Testis (tissue), 2 donors: ENCODE measurements at regions not wholly inside any gene's neighbourhood (a gene's known extent, or its start where the extent isn't known, plus 50 kb on each side); places are given as distances from the start of the nearest gene placed in this dataset.

Experiments used
- DNase-seq: peaks from one replicate; pipeline ENCODE4 v3.0.0-alpha.2; 2019
- H3K27ac ChIP-seq, 2 donors: fragments of 200-600 bp; sonication (generic); one replicate each; pipeline ENCODE4 v1.5.1; 2019
- H3K27me3 ChIP-seq: fragments of 200-600 bp; sonication (generic); one replicate; pipeline ENCODE4 v1.5.1; 2019
- H3K36me3 ChIP-seq: fragments of 200-600 bp; sonication (generic); one replicate; pipeline ENCODE4 v1.5.1; 2017; ENCODE audit warnings: low read depth; ENCODE audit errors: missing control alignments
- H3K4me1 ChIP-seq: fragments of 200-600 bp; sonication (generic); one replicate; pipeline ENCODE4 v1.5.1; 2019
- H3K4me3 ChIP-seq, 2 donors: fragments of 200-600 bp; sonication (generic); one replicate each; pipeline ENCODE4 v1.5.1; 2017 to 2019
- H3K9me3 ChIP-seq: fragments of 200-600 bp; sonication (generic); one replicate; pipeline ENCODE4 v1.5.1; 2017
- POLR2A ChIP-seq: fragments of 450-650 bp; IDR thresholded peaks from one replicate; pipeline ENCODE4 v1.6.1; 2017; ENCODE audit warnings: antibody characterized with exemption, mild to moderate bottlenecking, moderate library complexity
- WGBS, 2 donors: methylation state at CpG; one replicate each; pipeline ENCODE4 v1.1.5; 2018; 5-methylcytosine and 5-hydroxymethylcytosine counted together
- intact Hi-C: fragments of 100-400 bp; cut with DNase I; formaldehyde crosslinking; loops from one replicate; pipeline ENCODE4 v1.15.1; 2023; ENCODE audit warnings: low total_unique reads
- TF ChIP-seq, protein P1 (sequence below), 3 experiments: fragments of 450-650 bp in 2 of 3; fragments of 200-600 bp in 1 of 3; sonication (generic) in 1 of 3; IDR thresholded peaks; one replicate each; pipeline ENCODE4 v1.5.1; 2016 to 2019; ENCODE audit warnings: antibody characterized with exemption in 3 of 3, mild to moderate bottlenecking in 2 of 3, moderate library complexity in 1 of 3

DNA sequence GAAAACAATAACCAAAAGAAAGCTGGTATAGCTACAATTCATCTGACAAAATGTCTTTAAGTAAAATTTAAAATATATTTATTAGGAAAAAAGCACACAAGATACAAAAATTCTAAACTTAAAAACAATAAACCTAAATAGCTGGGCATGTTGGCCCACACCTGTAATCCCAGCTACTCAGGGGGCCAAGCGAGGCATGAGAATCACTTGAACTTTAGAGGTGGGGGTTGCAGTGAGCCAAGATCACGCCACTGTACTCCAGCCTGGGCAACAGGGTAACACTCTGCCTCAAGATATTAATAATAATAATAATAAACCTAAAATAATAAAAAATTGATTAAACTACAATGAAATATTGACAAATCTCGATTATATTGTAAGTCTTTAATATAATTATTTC, 77.8 kb upstream of the PDK4 start:
- Histone ChIP-seq H3K9me3 (no peaks in the 10 kb centered on the region), H3K27me3 (no peaks in the 10 kb centered on the region), H3K27ac (no peak overlapping the region), H3K4me3 (no peak overlapping the region), H3K4me1 (no peaks in the 10 kb centered on the region), H3K36me3 (no peaks in the 10 kb centered on the region)
- no peak for DNase-seq
- WGBS, 2 donors: 92 to 97% methylated on average over 3 of the region's 3 CpGs
- intact Hi-C loops: no loop called here
- TF ChIP-seq, protein P1, sequence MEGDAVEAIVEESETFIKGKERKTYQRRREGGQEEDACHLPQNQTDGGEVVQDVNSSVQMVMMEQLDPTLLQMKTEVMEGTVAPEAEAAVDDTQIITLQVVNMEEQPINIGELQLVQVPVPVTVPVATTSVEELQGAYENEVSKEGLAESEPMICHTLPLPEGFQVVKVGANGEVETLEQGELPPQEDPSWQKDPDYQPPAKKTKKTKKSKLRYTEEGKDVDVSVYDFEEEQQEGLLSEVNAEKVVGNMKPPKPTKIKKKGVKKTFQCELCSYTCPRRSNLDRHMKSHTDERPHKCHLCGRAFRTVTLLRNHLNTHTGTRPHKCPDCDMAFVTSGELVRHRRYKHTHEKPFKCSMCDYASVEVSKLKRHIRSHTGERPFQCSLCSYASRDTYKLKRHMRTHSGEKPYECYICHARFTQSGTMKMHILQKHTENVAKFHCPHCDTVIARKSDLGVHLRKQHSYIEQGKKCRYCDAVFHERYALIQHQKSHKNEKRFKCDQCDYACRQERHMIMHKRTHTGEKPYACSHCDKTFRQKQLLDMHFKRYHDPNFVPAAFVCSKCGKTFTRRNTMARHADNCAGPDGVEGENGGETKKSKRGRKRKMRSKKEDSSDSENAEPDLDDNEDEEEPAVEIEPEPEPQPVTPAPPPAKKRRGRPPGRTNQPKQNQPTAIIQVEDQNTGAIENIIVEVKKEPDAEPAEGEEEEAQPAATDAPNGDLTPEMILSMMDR (IDR thresholded peaks at IDR 0.05): no peak
- TF ChIP-seq POLR2A: no peak

DNA sequence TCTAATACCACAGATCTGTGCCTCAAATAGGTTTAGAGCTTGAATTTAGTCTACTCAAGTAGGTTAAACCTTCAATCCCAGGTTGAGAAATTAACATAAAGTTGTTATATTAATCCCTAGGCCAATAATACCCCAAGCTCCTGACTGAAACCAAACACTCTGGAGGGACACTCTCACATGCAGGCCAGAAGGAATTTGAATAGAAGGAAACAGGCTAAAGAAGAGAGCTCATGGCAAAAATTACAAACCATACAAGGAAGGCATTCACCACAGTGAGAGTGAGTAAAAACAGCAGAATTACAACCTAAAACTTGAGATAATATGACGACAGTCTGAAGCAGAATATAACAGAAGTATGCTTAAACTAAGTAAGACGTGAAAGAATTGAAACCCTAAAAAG, 76.1 kb upstream of the PDK4 start:
- WGBS, 2 donors: 90 to 91% methylated on average over 2 of the region's 2 CpGs

DNA sequence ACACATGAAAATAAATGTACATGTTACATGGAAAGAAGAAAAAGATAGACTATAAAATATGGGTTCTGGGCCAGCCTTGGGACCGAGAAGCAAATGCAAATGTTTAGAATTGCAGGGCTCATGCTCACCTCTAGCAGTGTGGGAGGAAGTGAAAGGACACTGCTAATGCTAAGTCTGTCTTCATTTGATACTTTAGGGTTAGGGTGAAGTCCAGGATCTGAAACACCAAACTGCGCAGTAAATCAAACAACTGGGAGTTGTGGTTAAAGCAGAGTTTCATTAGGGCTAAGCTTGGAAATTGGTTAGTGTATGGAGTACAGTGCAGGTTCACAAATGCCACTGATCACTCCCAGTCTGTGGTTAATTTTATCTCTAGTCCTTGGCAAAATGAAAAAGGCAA, 73.2 kb upstream of the PDK4 start:
- Histone ChIP-seq H3K27me3 (no peaks in the 10 kb centered on the region), H3K9me3 (no peaks in the 10 kb centered on the region), H3K4me1 (no peaks in the 10 kb centered on the region), H3K36me3 (no peaks in the 10 kb centered on the region), H3K4me3 (no peak overlapping the region), H3K27ac (no peak overlapping the region)
- intact Hi-C loops: no loop called here
- DNase-seq: no peak
- 79 to 84% methylated on average over 2 of the region's 2 CpGs for WGBS, 2 donors
- no peak for TF ChIP-seq POLR2A
- TF ChIP-seq, protein P1 (IDR thresholded peaks at IDR 0.05): no peak

More for the DNA sequence above, 76.1 kb upstream of the PDK4 start:
- Histone ChIP-seq H3K9me3 (no peaks in the 10 kb centered on the region), H3K27me3 (no peaks in the 10 kb centered on the region), H3K4me1 (no peaks in the 10 kb centered on the region), H3K4me3 (no peak overlapping the region), H3K27ac (no peak overlapping the region), H3K36me3 (no peaks in the 10 kb centered on the region)
- intact Hi-C loops: no loop called here
- TF ChIP-seq, protein P1 (IDR thresholded peaks at IDR 0.05): no peak
- TF ChIP-seq POLR2A: no peak
- no peak for DNase-seq

DNA sequence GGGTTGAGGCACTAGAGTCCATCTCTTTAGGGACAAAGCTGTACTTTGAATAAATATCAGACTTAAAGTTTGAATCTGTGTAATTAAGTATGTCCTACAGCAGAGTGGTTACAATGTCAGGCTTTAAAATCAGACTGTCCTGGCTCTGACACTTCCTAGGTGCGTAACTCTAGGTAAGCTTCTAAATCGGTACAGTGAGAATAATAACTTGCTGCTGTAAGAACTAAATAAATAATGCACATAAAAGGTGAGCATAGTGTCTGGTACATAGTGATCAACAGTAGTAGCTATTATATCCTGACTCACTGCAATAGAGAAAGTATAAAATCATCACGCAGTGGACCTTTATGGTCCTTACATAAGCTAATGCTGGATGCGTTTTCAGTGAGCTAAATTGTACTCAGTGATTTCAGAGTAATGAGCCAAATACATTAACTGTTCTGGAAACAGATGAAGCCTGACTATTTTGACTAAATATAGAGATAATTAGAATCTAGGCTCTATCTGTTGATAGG, 72.2 kb upstream of the PDK4 start:
- TF ChIP-seq, protein P1 (IDR thresholded peaks at IDR 0.05): no peak
- TF ChIP-seq POLR2A: no peak
- Histone ChIP-seq H3K4me3 (no peak overlapping the region), H3K27me3 (no peaks in the 10 kb centered on the region), H3K27ac (no peak overlapping the region), H3K36me3 (no peaks in the 10 kb centered on the region), H3K9me3 (no peaks in the 10 kb centered on the region), H3K4me1 (no peaks in the 10 kb centered on the region)
- DNase-seq: no peak
- 83 to 91% methylated on average over 4 of the region's 4 CpGs for WGBS, 2 donors
- intact Hi-C loops: no loop called here

DNA sequence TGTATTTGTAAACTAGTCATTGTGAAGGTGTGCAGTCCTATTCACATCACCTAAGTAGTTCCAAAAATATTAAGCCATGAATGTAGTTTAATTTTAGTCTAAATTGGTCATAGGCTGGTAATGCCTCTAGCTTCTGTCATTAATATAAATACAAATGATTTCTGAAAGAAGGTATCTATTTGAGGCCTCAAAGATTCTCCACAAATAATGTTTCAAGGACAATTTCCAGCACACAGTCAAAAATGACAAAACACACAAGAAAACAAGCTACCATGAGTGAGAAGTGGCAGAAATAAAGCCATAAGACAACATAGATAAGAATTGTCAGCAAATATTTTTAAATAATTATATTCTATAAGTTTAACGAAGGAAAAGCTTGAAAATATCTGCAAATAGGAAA, 66.7 kb upstream of the PDK4 start:
- intact Hi-C loops: no loop called here
- no peak overlapping the region for H3K4me3 ChIP-seq
- no peaks in the 10 kb centered on the region for H3K36me3 ChIP-seq
- DNase-seq: no peak
- H3K4me1 ChIP-seq: no peaks in the 10 kb centered on the region
- H3K27ac ChIP-seq: no peak overlapping the region
- WGBS, 2 donors: 76 to 97% methylated on average over 1 of the region's 1 CpG
- H3K27me3 ChIP-seq: no peaks in the 10 kb centered on the region
- no peaks in the 10 kb centered on the region for H3K9me3 ChIP-seq
- no peak for TF ChIP-seq POLR2A
- TF ChIP-seq, protein P1 (IDR thresholded peaks at IDR 0.05): no peak
